ENCODE measurements at regions not wholly inside any gene's neighbourhood (a gene's known extent, or its start where the extent isn't known, plus 50 kb on each side); places are given as distances from the start of the nearest gene placed in this dataset.

- no peaks in the 10 kb centered on the region for H3K27me3 ChIP-seq
- no peaks in the 10 kb centered on the region for H3K4me1 ChIP-seq
- no peak overlapping the region for H3K4me3 ChIP-seq
- peaks cover 9% of the 10 kb centered on the region for H3K9me3 ChIP-seq
- TF ChIP-seq CTCF (IDR thresholded peaks at IDR 0.05) (no peak), POLR2A (IDR thresholded peaks at IDR 0.05) (no peak), POLR2AphosphoS5 (IDR thresholded peaks at IDR 0.05; ENCODE audit: insufficient read depth in 1 of 2, low read depth in 1 of 2) (no peak)
- no peaks in the 10 kb centered on the region for H3K36me3 ChIP-seq
- DNase-seq (ENCODE audit: extremely low spot score in 2 of 2): no peak
- no peak overlapping the region for H3K27ac ChIP-seq
- intact Hi-C loops (cut with DNase I): no loop called here
These were observed 974.2 kb upstream of the CDH9 start for GRCh38 chr5:28012538-28012937.

GRCh38 chr5:28009576-28009975 is 971.2 kb upstream of the CDH9 start:
- intact Hi-C loops (cut with DNase I): no loop called here

GRCh38 chr5:27996665-27997064 is 958.3 kb upstream of the CDH9 start:
- H3K27ac ChIP-seq: no peak overlapping the region
- no peaks in the 10 kb centered on the region for H3K36me3 ChIP-seq
- H3K4me3 ChIP-seq: no peak overlapping the region
- H3K4me1 ChIP-seq: no peaks in the 10 kb centered on the region
- no peaks in the 10 kb centered on the region for H3K27me3 ChIP-seq
- intact Hi-C loops (cut with DNase I): no loop called here
- H3K9me3 ChIP-seq: no peaks in the 10 kb centered on the region
- TF ChIP-seq CTCF (IDR thresholded peaks at IDR 0.05) (no peak), POLR2A (IDR thresholded peaks at IDR 0.05) (no peak), POLR2AphosphoS5 (IDR thresholded peaks at IDR 0.05; ENCODE audit: insufficient read depth in 1 of 2, low read depth in 1 of 2) (no peak)
- no peak for DNase-seq (ENCODE audit: extremely low spot score in 2 of 2)

More at GRCh38 chr5:28009576-28009975, 971.2 kb upstream of the CDH9 start:
- Histone ChIP-seq H3K4me1 (no peaks in the 10 kb centered on the region), H3K9me3 (peaks cover 9% of the 10 kb centered on the region), H3K27ac (no peak overlapping the region), H3K27me3 (no peaks in the 10 kb centered on the region), H3K36me3 (no peaks in the 10 kb centered on the region), H3K4me3 (no peak overlapping the region)
- DNase-seq (ENCODE audit: extremely low spot score in 2 of 2): no peak
- TF ChIP-seq POLR2AphosphoS5 (IDR thresholded peaks at IDR 0.05; ENCODE audit: insufficient read depth in 1 of 2, low read depth in 1 of 2): no peak
- no peak for TF ChIP-seq CTCF (IDR thresholded peaks at IDR 0.05)
- TF ChIP-seq POLR2A (IDR thresholded peaks at IDR 0.05): no peak

GRCh38 chr5:27995867-27996266 is 957.5 kb upstream of the CDH9 start:
- H3K36me3 ChIP-seq: no peaks in the 10 kb centered on the region
- no peak overlapping the region for H3K4me3 ChIP-seq
- no peaks in the 10 kb centered on the region for H3K4me1 ChIP-seq
- H3K9me3 ChIP-seq: no peaks in the 10 kb centered on the region
- no peak for DNase-seq (ENCODE audit: extremely low spot score in 2 of 2)
- no peak for TF ChIP-seq CTCF (IDR thresholded peaks at IDR 0.05)
- TF ChIP-seq POLR2AphosphoS5 (IDR thresholded peaks at IDR 0.05; ENCODE audit: insufficient read depth in 1 of 2, low read depth in 1 of 2): no peak
- TF ChIP-seq POLR2A (IDR thresholded peaks at IDR 0.05): no peak
- no peaks in the 10 kb centered on the region for H3K27me3 ChIP-seq
- intact Hi-C loops (cut with DNase I): no loop called here
- H3K27ac ChIP-seq: no peak overlapping the region

- H3K4me3 ChIP-seq: no peak overlapping the region
- DNase-seq (ENCODE audit: extremely low spot score in 2 of 2): no peak
- no peak overlapping the region for H3K27ac ChIP-seq
- H3K4me1 ChIP-seq: no peaks in the 10 kb centered on the region
- intact Hi-C loops (cut with DNase I): no loop called here
- H3K9me3 ChIP-seq: no peaks in the 10 kb centered on the region
- no peaks in the 10 kb centered on the region for H3K27me3 ChIP-seq
- no peak for TF ChIP-seq POLR2AphosphoS5 (IDR thresholded peaks at IDR 0.05; ENCODE audit: insufficient read depth in 1 of 2, low read depth in 1 of 2)
- no peak for TF ChIP-seq POLR2A (IDR thresholded peaks at IDR 0.05)
- TF ChIP-seq CTCF (IDR thresholded peaks at IDR 0.05): no peak
- no peaks in the 10 kb centered on the region for H3K36me3 ChIP-seq
These were observed 939.9 kb upstream of the CDH9 start for GRCh38 chr5:27978322-27978721.
